Midbrain (tissue), 1 donor: ENCODE measurements at regions not wholly inside any gene's neighbourhood (a gene's known extent, or its start where the extent isn't known, plus 50 kb on each side); places are given as distances from the start of the nearest gene placed in this dataset.
"Not testable (repeated sequence)": the region's sequence is repeated elsewhere in the genome, so short reads cannot be mapped to it uniquely, and the experiment has no call there.

Experiments
- DNase-seq: peaks from one replicate; lab custom pipeline; 2025; lab: John Stamatoyannopoulos, UW

DNA sequence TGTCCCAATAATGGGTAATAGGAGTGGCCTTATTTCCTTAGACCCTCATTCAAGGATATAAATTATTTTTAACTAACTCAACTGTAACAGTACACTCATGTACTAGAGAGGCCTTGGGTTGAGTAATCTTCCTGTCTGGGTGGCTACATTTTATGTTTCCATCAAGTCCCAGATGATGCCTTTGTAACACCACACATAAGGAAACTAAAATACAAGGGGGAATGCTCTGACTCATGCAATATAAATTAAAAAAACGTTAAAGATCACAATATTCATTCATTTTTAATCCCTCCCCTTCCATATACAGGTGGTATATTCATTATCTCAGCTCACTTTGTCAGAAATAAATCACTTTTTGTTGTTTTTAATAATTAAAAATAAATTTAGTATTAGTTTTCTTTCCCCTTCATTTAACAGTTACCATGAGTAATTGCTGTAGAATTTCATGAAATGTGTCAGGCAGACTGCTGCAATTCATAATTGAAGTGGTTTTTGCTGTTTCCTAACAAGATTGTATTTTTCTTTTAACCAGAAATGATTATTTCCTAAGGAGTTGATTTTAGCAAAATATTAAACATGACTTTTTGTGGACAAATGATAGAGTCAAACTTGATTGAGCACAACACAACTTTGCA lies 1403.6 kb downstream of the SUCLG1 start:
- DNase-seq: no peak

DNA sequence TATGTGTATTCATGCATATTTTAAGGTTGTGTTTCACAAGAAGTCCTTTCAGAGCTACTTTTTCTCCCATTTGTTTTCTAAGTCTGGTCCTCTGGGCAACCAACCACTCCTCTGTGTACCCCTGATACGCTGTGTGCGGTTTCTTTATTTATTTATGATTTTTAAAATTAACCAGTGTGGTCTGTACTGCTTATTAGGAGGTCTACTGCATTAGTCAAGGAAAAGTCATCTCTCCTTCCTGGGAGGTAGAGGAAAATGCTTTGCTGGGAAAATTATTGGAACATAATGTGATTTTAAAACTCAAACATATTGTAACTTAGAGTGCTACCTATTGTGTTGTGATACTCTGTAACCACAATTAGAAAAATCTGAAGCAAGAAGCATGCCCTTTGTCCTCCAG lies 1404.3 kb downstream of the SUCLG1 start:
- no peak for DNase-seq

DNA sequence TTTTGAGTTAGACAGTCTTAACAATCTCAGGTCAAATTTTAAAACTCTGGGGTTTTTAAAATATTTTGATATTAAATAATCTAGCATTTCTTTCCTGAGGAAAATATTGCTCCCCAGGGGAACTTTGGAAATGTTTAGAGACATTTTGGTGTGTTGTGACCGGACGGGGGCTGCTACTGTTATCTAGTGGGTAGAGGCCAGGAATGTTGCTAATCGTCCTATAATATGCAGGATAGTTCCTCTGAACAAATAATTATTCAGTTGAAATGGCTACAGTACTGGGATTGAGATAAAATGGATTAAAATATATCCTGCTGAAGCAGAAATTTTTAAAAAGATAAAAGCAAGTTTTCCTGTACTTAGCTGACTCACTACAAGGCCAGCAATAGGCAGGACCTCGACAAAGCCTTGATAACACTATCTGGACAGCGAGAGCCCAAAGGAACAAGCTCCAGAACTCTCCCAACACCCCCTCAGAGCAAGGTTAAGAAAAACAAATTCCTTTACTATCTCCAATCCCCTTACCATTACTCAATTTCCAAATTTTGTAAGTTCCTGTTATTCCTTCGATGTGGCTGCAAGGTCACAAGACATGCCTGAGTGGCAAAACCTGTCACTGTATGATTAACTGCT lies 1407.4 kb downstream of the SUCLG1 start:
- no peak for DNase-seq

DNA sequence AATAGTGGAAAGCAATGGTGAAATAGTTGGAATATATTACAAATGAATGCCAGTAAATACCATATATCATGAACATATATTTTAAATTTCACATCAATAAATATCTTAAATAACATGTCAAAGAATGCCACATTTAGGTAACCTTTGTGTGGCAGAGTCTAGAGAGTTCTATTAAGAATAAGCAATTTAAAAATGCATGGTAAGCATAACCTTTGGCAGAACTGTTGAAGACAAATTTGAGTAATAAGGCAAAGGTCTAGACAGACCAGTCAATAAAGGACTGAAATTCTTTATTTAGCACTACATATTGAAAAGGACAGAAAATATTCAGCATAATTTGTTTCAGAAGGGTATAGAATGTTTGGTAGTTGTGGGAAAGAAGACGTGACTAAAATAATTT lies 1417.0 kb downstream of the SUCLG1 start:
- DNase-seq: no peak

DNA sequence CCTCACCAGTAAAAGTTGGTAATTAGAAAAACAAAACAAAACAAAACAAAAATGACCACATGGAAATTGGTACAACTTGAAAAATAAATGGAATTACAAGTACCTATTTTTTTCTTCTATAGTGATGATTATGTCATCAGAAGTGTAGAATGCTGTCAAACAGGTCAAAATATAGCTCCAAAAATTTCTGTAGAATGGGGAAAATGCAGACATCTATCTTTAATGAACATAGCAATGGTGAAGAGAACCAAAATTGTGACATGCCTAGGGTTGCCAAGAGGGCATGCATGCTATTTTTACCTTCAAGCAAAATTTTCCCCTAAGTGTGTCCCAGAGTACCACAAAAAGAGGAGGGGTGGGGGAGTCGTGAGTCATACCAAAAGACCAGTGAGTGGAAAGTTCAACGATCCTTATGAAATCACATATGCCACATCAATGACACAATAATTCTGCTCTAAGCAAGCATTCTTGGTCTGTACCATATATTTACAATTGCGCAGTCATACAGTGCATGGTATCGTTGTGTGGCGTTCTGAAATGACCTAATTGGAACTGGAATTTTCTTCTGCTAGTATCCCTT lies 1436.4 kb downstream of the SUCLG1 start:
- DNase-seq: no peak

DNA sequence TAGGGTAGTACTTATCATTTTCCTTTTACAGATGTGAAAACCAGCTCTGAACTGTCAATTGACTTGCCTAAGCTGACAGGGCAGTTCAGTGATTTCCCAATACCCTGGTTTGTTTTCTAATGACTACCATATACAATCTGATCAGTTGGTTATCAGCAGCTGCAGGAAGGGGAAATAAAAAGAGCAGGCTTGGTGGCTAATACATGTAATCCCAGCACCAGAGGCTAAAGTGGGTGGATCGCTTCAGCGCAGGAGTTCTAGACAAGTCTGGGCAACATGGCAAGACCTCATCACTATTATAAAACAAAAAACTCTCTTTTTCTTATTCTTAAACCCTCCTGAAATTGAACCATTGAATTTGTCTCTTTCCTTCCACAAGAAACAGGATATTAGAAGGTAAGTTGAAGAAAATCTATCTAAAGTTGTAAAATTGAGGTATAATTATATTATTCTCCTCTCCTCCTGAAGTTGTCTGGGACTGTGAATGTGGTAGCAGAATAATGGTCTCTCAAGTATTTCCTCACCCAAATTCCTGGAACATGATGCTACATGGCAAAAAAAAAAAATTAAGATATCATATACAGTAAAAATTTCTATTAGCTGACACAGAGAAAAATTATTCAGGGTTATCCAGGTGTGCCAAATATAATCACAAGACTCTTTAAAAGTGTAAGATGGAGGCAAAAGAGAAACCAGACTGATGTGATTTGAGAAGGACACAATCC lies 1441.6 kb downstream of the SUCLG1 start:
- no peak for DNase-seq

DNA sequence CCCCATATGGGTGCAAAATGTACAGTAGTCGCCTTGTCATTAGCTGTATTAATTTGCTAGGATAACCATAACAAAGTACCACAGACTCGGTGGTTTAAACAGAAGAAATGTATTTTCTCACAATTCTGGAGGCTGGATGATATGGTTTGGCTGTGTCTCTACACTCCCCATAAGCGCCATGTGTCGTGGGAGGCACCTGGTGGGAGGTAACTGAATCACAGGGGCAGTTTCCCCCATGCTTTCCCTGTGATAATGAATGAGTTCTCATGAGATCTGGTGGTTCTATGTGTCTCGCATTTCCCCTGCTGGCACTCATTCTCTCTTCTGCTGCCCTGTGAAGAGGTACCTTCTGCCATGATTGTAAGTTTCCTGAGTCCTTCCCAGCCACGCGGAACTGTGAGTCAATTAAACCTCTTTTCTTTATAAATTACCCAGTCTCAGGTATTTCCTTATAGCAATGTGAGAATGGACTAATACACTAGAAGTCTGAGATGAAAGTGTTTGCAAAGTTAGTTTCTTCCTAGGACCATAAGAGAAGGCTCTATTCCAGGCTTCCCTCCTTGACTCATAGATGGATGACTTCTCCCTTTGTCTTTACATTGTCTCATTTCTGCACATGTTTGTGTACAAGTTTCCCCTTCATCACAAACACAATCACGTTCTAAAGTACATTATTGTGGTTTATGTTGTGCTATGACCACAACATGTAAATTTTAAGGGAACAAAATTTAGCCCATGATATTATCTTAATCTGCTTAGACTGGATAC lies 1442.6 kb downstream of the SUCLG1 start:
- DNase-seq: no peak

DNA sequence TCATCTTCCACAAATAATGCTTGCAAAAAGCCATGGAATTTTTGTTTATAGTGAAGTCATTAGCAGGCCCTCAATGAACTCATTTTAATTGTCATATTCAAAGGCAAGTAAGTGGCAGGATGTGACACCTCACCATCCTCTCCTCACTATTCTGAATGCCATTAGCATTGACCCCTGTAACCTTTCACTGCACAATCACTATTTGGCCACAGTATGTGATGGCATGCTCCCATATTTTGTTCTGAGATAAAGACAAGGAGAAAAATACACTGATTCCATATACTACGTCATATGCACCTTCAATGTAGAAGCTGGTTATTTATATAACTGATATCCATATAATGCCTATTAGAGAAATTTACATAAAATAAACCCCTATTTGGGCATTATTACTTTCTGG lies 1443.2 kb downstream of the SUCLG1 start:
- no peak for DNase-seq

DNA sequence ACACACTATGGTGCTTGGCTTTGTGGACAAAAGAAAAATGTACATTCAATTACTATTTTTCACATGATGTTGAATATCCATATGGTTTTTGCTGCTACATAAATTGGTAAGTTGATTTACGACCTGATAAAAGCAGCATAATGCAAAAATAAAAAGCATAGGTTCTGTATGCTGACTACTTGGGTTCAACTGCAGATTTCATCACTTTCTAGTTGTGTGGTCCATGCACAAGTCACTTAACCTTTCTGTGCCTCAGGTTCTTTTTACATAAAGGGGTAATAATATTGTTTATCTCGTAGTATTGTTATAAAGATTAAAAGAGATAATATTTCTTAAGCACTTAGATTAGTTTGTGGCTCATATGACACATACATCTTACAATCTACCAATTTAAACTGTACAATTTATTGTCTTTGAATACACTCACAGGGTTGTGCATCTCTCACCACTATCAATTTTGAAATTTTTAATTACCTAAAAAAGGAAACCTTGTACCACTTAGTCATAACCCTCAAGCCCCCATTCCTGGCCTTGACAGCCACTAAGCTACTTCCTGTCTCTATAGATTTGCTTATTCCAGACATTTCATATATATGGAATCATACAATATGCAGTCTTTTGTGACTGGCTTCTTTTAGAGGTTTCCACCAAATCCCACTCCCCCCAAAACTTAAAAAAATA lies 1443.9 kb downstream of the SUCLG1 start:
- no peak for DNase-seq

DNA sequence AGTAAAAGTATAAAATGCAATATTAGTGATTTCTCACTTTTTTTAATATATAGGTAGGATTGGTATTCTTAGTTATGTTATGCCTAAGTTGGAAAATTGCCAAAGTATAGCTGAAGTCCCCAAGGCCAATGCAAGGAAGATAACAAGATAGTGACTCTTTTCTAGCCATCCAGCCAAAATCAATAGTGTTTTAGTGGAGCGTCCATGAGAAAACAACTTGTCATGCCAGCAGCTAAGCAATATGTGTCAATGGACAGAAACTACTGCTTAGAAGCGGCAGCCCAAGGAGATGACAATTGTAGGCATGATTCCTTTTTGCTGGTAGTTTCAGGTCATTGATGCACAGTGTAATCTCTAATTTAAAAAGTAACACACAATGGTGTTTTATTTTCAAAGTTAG lies 1444.6 kb downstream of the SUCLG1 start:
- DNase-seq: no peak

DNA sequence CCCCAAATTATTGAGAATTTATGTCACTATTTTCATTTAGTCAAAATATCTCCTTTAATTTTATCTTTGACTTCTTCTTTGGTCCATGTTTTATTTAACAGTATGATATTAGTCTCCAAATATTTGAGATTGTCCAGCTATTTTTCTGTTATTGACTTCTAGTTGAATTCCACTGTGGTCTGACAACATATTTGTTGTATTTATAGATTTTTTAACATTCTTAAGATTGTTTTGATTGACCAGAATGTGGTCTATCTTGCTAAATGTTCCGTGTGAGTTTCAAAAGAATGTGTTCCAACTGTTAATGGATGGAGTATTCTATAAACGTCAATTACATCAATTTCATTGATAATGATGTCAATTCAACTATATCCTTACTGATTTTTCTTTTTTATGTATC lies 1452.1 kb downstream of the SUCLG1 start:
- no peak for DNase-seq

DNA sequence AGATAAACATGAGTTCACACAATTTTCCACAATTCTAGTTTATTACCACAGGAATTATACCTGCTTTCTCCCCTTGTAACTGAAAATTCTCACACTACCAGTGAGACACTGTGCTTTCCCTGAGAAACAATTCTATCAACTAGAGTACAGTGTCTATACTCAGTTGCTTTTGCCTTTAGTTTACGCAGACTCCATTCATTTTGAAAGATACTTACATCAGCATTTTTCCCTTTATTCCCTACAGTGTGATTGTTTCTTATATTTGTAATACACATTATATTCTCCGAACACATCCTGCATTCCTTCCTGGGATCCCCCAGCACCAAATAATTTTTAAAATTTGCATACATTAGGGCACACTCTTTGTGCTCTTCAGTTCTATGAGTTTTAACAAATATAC lies 1455.5 kb downstream of the SUCLG1 start:
- no peak for DNase-seq

DNA sequence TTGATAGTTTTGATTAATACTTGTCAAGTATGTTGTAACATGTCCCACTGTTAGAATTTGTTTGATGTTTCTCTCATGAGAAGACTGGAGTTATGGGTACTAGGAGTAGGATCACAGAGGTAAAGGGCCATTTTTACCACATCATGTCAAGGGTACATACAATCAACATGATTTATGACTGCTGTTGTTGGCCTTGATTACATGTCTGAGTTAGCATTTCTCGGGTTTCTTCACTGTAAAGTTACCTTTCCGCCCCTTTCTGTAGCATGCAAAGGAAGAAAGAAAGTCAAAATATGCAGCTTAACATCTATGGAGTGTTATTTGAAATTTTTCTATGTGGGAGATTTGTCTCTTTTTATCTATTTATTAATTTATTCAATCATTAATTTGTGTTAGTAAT lies 1456.4 kb downstream of the SUCLG1 start:
- no peak for DNase-seq

DNA sequence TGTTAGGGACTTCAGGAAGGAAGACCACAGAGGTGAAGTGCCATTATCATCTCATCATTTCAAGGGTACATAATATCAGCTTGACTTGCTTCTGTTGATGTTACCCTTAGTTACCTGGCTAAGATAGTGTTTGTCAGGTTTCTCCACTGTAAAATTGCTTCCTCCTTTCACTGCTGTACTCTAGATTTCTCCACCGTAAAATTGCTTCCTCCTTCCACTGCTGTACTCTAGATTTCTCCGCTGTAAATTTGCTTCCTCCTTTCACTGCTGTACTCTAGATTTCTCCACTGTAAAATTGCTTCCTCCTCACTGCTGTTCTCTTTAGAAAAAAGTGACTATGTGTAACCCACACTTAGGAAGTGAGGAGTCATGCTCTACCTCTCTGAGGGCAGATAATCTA lies 1460.3 kb downstream of the SUCLG1 start:
- no peak for DNase-seq

DNA sequence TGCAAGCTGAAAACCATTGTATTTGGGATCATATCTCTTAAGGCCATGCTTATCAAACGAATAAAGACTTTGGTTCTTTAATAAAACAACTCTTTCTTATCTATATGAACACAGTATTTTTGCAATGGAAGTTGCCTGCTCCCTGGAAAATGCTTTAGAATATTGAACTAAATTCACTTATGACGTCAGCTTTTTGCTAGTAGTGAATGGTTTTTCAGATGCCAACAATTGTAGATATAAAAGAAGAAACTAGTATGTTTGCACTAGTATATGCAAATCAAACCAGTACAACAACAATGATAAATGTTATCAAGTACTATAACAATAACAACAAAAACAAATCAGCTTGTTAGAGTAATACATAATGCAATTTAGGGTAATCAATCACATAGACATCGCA lies 1462.9 kb downstream of the SUCLG1 start:
- no peak for DNase-seq

DNA sequence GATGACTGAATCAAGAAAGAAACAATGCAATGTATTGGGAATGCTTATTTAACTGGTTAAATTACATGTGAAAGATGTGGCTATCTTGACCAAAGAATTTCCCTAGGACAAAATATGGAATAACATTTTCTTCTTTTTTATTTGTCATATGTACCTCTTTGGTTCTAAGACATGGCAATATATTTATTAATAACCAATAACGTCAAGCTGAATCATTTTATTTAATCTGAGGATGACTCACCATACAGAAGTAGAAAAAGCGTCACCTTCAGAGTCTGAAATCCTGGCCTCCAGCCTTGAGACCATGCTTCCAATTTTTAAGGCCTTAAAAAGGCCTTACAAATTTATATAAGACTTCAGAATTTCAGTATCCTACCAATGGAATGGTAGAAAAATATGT lies 1464.9 kb downstream of the SUCLG1 start:
- DNase-seq: no peak

DNA sequence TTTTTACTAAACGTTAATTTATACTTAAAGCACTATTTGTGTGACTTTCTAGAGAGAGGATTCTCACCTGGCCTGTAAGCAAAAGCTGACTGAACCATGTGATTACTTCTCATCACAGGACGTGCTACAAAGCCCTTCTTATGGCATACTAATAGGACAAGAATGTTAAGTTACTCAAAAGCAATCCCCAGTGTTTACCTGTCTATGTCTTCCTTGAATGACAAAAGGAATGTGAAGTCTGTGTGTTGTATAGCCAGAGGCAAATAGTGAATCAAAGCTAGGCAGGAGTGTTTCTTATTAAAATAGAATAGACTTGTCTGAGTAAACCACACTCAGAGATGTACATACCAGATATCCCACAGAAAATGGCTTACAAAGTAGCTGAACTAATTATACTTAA lies 1465.5 kb downstream of the SUCLG1 start:
- no peak for DNase-seq

DNA sequence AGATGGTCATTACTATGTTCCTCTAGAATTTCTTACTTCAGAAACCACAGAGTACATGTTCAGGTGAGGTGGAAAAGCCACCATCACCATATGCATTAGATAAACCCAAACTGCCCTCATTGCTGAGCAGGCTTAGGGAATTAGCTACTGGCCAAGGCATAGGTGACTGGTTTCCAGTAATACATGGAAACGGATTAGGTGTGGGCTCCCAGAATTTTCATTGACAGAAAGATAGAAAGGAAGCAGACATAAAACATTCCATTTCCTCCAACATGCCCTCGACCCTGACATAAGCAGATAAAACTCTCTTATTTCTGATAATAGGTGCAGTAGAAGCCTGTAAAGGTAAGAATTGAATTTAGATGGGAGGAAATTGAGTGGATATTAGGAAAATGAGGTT lies 1466.1 kb downstream of the SUCLG1 start:
- DNase-seq: no peak

DNA sequence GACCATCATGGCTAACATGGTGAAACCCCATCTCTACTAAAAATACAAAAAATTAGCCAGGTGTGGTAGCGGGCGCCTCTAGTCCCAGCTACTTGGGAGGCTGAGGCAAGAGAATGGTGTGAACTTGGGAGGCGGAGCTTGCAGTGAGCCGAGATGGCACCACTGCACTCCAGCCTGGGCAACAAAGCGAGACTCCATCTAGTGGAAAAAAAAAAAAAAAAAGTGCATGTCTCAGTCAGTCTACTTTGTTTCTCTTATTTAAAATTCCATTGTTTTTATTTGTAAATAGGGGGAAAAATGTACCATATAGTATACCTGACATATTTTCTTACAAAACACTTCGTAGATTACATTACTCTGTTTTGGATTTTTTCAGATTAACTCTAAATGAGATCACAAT lies 1471.4 kb downstream of the SUCLG1 start:
- not testable (repeated sequence) for DNase-seq

DNA sequence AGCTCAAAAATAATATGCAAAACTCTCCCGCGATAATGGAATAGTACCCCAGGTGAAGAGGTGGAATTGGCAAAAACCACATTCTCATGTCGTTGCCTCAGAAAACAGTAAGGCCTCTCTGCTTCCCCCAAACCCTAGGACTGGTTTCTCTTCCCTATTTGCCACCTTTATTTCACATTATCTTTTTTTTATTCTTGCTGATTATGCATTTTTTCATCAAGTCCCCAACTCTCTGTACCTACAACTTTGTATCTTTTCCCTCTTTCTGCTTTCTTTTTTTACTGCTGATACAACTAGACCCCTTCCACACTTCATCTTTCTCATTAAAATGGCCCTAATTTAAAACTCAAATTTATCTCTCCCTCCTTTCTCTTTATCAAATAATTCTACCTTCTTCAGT lies 1472.2 kb downstream of the SUCLG1 start:
- DNase-seq: no peak

DNA sequence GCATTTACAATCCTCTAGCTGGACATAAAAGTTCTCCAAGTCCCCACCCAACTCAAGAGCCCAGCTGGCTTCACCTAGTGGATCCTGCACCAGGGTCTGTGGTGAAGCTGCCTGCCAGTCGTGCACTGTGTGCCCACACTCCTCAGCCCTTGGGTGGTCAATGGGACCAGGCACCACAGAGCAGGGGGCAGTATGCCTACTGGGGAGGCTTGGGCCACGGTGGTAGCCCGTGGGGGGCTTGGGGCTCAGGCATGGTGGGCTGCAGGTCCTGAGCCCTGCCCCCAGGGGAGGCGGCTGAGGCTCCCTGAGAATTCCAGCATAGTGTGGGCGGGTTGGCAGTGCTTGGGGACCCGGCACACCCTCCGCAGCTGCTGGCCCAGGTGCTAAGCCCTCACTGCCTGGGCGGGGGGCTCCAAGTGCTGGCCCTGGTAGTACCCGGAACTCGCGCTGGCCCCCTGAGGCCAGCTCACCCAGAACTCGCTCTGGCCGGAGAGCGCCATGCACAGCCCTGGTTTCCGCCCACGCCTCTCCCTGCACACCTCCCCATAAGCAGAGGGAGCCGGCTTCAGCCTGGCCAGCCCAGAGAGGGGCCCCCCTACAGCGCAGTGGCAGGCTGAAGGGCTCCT lies 1473.4 kb downstream of the SUCLG1 start:
- no peak for DNase-seq
